CD4-positive, alpha-beta T cell treated with Interleukin-15 for 1 hour (primary cell): ENCODE measurements at regions not wholly inside any gene's neighbourhood (a gene's known extent, or its start where the extent isn't known, plus 50 kb on each side); places are given as distances from the start of the nearest gene placed in this dataset.
"Not testable (repeated sequence)": the region's sequence is repeated elsewhere in the genome, so short reads cannot be mapped to it uniquely, and the experiment has no call there.

ENCODE experiments used
- DNase-seq: peaks from one replicate; pipeline ENCODE4 v3.0.0-alpha.2; 2020

GRCh38 chr7:130789436-130789835 lies 55.4 kb upstream of the KLF14 start:
- DNase-seq: no peak

GRCh38 chr7:130791746-130792145 lies 57.7 kb upstream of the KLF14 start:
- DNase-seq: no peak

- DNase-seq: no peak
Observed at GRCh38 chr7:130793855-130794618, 60.0 kb upstream of the KLF14 start.

- no peak for DNase-seq
Observed at GRCh38 chr7:130794619-130794922, 60.6 kb upstream of the KLF14 start.

GRCh38 chr7:130796425-130796824 lies 62.4 kb upstream of the KLF14 start:
- not testable (repeated sequence) for DNase-seq

GRCh38 chr7:130803127-130803526 lies 69.1 kb upstream of the KLF14 start:
- DNase-seq: no peak

GRCh38 chr7:130804220-130804619 lies 70.2 kb upstream of the KLF14 start:
- DNase-seq: no peak

GRCh38 chr7:130812819-130813218 lies 78.8 kb upstream of the KLF14 start:
- DNase-seq: not testable (repeated sequence)

GRCh38 chr7:130814778-130815335 lies 80.8 kb upstream of the KLF14 start:
- no peak for DNase-seq

- DNase-seq: no peak
Observed at GRCh38 chr7:130818056-130818455, 84.0 kb upstream of the KLF14 start.

- no peak for DNase-seq
Observed at GRCh38 chr7:130821864-130822263, 87.9 kb upstream of the KLF14 start.

- DNase-seq: no peak
Observed at GRCh38 chr7:130822642-130823041, 88.6 kb upstream of the KLF14 start.

- no peak for DNase-seq
Observed at GRCh38 chr7:130823060-130823459, 89.1 kb upstream of the KLF14 start.

GRCh38 chr7:130825819-130826218 lies 91.8 kb upstream of the KLF14 start:
- no peak for DNase-seq

- DNase-seq: no peak
Observed at GRCh38 chr7:130829415-130829814, 95.4 kb upstream of the KLF14 start.

GRCh38 chr7:130831322-130831721 lies 97.3 kb upstream of the KLF14 start:
- no peak for DNase-seq

GRCh38 chr7:130831817-130832481 lies 97.9 kb upstream of the KLF14 start:
- no peak for DNase-seq

GRCh38 chr7:130838738-130839137 lies 104.7 kb upstream of the KLF14 start:
- no peak for DNase-seq

- DNase-seq: no peak
Observed at GRCh38 chr7:130840599-130840998, 106.6 kb upstream of the KLF14 start.

GRCh38 chr7:130841416-130841815 lies 107.4 kb upstream of the KLF14 start:
- DNase-seq: no peak

- no peak for DNase-seq
Observed at GRCh38 chr7:130843703-130844102, 109.7 kb upstream of the KLF14 start.

GRCh38 chr7:130844811-130845580 lies 111.0 kb upstream of the KLF14 start:
- DNase-seq: no peak

- no peak for DNase-seq
Observed at GRCh38 chr7:130845581-130846085, 111.6 kb upstream of the KLF14 start.
